ENCODE measurements at regions not wholly inside any gene's neighbourhood (a gene's known extent, or its start where the extent isn't known, plus 50 kb on each side); places are given as distances from the start of the nearest gene placed in this dataset.

- ATAC-seq (ENCODE audit: low read depth), result no peak
- TF ChIP-seq CHD1 (IDR thresholded peaks at IDR 0.05; ENCODE audit: low read depth, low read length) (no peak), RAD21 (IDR thresholded peaks at IDR 0.05; ENCODE audit: low read length) (no peak), ELK1 (IDR thresholded peaks at IDR 0.05; ENCODE audit: borderline replicate concordance, low read depth, low read length) (no peak), USF2 (IDR thresholded peaks at IDR 0.05; ENCODE audit: low read depth, low read length) (no peak), NFE2L2 (IDR thresholded peaks at IDR 0.05; ENCODE audit: low read depth, low read length) (no peak), SMC3 (IDR thresholded peaks at IDR 0.05; ENCODE audit: low read depth, low read length) (no peak), RCOR1 (IDR thresholded peaks at IDR 0.05; ENCODE audit: insufficient replicate concordance, low read length) (no peak), FOS (IDR thresholded peaks at IDR 0.05; ENCODE audit: low read depth, low read length) (no peak), CEBPB (IDR thresholded peaks at IDR 0.05; ENCODE audit: low read depth, low read length) (no peak), MAZ (IDR thresholded peaks at IDR 0.05; ENCODE audit: borderline replicate concordance, low read depth, low read length) (no peak), POLR2A (IDR thresholded peaks at IDR 0.05; ENCODE audit: low read depth, low read length) (no peak), RFX5 (IDR thresholded peaks at IDR 0.05; ENCODE audit: low read depth, low read length) (no peak), MXI1 (IDR thresholded peaks at IDR 0.05; ENCODE audit: borderline replicate concordance, low read depth, low read length) (no peak)
- TF ChIP-seq, protein P1, sequence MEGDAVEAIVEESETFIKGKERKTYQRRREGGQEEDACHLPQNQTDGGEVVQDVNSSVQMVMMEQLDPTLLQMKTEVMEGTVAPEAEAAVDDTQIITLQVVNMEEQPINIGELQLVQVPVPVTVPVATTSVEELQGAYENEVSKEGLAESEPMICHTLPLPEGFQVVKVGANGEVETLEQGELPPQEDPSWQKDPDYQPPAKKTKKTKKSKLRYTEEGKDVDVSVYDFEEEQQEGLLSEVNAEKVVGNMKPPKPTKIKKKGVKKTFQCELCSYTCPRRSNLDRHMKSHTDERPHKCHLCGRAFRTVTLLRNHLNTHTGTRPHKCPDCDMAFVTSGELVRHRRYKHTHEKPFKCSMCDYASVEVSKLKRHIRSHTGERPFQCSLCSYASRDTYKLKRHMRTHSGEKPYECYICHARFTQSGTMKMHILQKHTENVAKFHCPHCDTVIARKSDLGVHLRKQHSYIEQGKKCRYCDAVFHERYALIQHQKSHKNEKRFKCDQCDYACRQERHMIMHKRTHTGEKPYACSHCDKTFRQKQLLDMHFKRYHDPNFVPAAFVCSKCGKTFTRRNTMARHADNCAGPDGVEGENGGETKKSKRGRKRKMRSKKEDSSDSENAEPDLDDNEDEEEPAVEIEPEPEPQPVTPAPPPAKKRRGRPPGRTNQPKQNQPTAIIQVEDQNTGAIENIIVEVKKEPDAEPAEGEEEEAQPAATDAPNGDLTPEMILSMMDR (conservative IDR thresholded peaks at IDR 0.05; ENCODE audit: low read depth, low read length), result no peak
- H3K36me3 ChIP-seq (ENCODE audit: control insufficient read depth, insufficient read depth, low read length), result no peaks in the 10 kb centered on the region
- H4K91ac ChIP-seq (ENCODE audit: insufficient read depth, low read depth, low read length), result no peak overlapping the region
- H3K18ac ChIP-seq (ENCODE audit: low read depth, low read length), result no peak overlapping the region
- H3K4me2 ChIP-seq (ENCODE audit: low read depth, low read length), result no peak overlapping the region
- H2BK20ac ChIP-seq (ENCODE audit: low read depth, low read length), result no peak overlapping the region
- dilution Hi-C loops (cut with HindIII; ENCODE audit: low sequenced_read_pairs, unreplicated experiment) (no loop called here), in situ Hi-C loops (cut with MboI; ENCODE audit: low sequenced_read_pairs) (no loop called here), intact Hi-C loops (cut with micrococcal nuclease) (no loop called here)
- WGBS, 2 experiments (ENCODE audit: extremely low coverage in 2 of 2, insufficient read length in 1 of 2), result no CpG with 5 or more reads among the region's 1 CpG
- H3K14ac ChIP-seq (replicated peaks; ENCODE audit: low read depth, low read length), result no peak overlapping the region
- no peak overlapping the region for H3K9ac ChIP-seq (ENCODE audit: low read depth, low read length)
- H2AFZ ChIP-seq (replicated peaks; ENCODE audit: low read length, poor library complexity), result no peak overlapping the region
- H3K23ac ChIP-seq (ENCODE audit: low read depth, low read length), result no peak overlapping the region
- H3K27ac ChIP-seq (ENCODE audit: insufficient read depth, low read length), result no peak overlapping the region
- no peak overlapping the region for H2AK9ac ChIP-seq (replicated peaks; ENCODE audit: low read depth, low read length, poor library complexity)
- H4K8ac ChIP-seq (ENCODE audit: low read depth in 2 of 2, low read length in 2 of 2), result no peak overlapping the region
- no TSS peak for BruUV-seq (replicated peaks)
- DNase-seq, result no peak
- no peak overlapping the region for H2BK120ac ChIP-seq (ENCODE audit: low read depth, low read length)
- H3K9me3 ChIP-seq (ENCODE audit: control insufficient read depth, insufficient read depth, low read length), result peaks cover 5% of the 10 kb centered on the region
- no peak overlapping the region for H3K56ac ChIP-seq (ENCODE audit: extremely low read depth, insufficient read depth, low read length)
- H3K79me1 ChIP-seq (ENCODE audit: low read depth in 1 of 2, low read length in 2 of 2), result no peaks in the 10 kb centered on the region
- H2AK5ac ChIP-seq (ENCODE audit: low read depth, low read length), result no peak overlapping the region
- no peaks in the 10 kb centered on the region for H3K4me1 ChIP-seq (ENCODE audit: control insufficient read depth, insufficient read depth, low read length)
- no peak overlapping the region for H3K4me3 ChIP-seq (ENCODE audit: insufficient read depth, low read depth, low read length)
- H4K20me1 ChIP-seq (ENCODE audit: insufficient read depth, low read length), result no peaks in the 10 kb centered on the region
- no peak overlapping the region for H4K5ac ChIP-seq (ENCODE audit: low read depth, low read length)
- CTCF ChIA-PET, result no interaction called here
- H2BK15ac ChIP-seq (ENCODE audit: low read depth, low read length), result no peak overlapping the region
- no peaks in the 10 kb centered on the region for H3K9me1 ChIP-seq (ENCODE audit: insufficient read depth, low read length)
- H3K4ac ChIP-seq (ENCODE audit: low read depth, low read length), result no peak overlapping the region
- H2BK5ac ChIP-seq (ENCODE audit: low read depth, low read length, poor library complexity, severe bottlenecking), result no peak overlapping the region
- POLR2A ChIA-PET (ENCODE audit: unreplicated experiment), result no interaction called here
- H3K27me3 ChIP-seq (ENCODE audit: control insufficient read depth, insufficient read depth, low read length), result no peaks in the 10 kb centered on the region
These were observed 352.8 kb upstream of the FAT3 start for GRCh38 chr11:91871791-91872190.

Data from IMR-90 (cell line).